ENCODE measurements at regions not wholly inside any gene's neighbourhood (a gene's known extent, or its start where the extent isn't known, plus 50 kb on each side); places are given as distances from the start of the nearest gene placed in this dataset.
A peak's percentile ranks its signal among the peaks of the same experiment; 100 is the strongest.

GRCh38 chr16:26905336-26905735 lies 161.4 kb upstream of the C16orf82 start:
- no peak for DNase-seq

DNA sequence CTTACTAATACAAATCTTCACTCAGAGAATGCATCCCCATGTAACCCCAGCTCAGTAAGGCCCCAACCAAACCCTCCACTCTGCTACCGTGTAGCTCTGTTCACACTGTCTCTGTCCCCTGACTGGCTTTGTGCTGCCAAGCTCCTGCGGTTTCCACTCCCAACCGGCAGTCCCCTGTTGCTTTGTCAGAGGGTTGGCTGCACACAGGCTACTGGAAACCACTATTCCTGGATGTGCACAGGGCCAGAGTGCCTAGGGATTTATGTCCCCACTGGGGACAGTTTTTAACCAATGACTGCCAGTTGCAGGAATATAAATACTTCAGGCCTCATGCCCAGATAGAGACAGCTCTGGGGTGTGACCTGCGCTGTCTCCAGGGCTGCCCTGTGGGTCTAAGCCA lies 157.1 kb upstream of the C16orf82 start:
- DNase-seq = no peak

- DNase-seq = no peak
Measured at GRCh38 chr16:26911436-26911835, 155.3 kb upstream of the C16orf82 start.

DNA sequence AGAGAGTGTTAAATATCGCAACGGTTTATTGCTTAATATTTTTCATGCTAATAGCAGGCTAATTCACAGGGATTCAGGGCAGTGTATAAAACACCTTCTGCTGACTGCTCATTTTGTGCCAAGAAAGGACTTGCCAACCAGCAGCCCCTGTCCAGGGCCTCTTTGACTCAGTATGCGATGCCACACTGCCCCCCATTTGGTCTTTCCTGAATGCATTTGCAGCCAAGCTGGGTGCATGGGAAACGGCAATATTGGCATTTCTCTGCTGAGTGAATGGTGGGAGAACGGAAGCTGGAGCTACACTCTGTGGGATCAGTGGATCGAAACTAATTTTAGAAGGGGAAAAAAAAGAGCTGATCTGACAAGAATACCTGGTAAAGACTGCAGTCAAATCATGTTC lies 152.9 kb upstream of the C16orf82 start:
- DNase-seq = peak in 1 of 14 donors; percentile 6

GRCh38 chr16:26930786-26931581 lies 135.7 kb upstream of the C16orf82 start:
- no peak for DNase-seq

DNA sequence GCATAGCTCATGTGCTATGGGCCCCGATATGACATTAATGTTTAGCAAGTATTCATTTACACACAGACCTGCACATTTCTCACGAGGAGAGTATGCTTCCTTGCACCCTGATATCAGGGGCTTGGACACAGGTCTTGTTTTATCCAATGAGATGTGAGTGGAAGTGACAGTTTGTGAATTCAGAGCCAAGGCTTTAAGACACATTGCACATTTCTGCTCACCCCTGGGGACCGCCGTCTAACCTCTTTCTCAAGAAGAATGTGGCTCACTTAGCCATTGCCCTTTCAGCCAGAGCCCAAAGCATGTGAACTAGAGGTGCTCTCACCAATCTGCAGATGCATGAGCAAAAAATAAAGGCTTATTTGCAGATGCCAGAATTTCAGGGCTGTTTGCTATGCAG lies 116.1 kb upstream of the C16orf82 start:
- no peak for DNase-seq

DNA sequence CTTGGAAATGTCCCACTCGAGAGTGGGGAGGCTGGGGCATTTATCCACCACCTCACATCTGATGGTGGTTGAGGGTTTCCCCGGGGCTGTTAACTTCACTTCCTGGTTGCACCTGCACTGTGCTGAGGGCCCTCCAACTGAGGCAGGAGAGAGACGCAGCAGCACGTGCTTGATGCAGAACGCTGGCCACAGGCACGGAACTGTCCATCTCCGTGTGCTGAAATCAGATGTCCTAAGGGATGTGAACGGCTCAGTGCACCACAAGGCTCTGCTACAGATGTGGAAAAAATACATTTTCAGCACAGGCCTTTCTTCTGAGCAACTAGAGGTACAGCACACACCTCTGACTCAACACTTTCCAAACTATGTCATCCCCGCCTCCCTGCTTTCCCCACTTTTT lies 114.8 kb upstream of the C16orf82 start:
- DNase-seq = no peak

GRCh38 chr16:26952411-26952810 lies 114.3 kb upstream of the C16orf82 start:
- DNase-seq = no peak

GRCh38 chr16:26957283-26957859 lies 109.4 kb upstream of the C16orf82 start:
- DNase-seq = no peak

GRCh38 chr16:26959416-26960009 lies 107.2 kb upstream of the C16orf82 start:
- DNase-seq = no peak

GRCh38 chr16:26961459-26961858 lies 105.3 kb upstream of the C16orf82 start:
- no peak for DNase-seq

DNA sequence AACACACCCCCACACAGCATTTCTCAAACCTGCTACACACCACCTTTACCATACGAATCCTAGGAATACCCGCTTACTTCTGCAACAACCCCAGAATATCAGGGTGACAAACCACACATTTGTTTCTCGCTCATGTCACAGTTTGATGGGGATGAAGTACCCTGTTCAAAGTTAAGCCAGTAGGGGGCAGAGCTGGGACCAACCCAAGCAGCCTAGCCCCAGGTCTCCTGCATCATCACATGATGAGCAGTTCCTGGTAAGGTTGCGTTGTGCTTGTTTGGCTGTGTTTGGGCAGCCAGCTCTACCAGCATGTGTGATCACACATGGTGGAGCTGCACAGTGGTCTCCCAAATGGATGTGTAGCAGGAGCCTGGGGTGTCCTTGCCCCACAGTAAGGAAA lies 103.6 kb upstream of the C16orf82 start:
- no peak for DNase-seq

DNA sequence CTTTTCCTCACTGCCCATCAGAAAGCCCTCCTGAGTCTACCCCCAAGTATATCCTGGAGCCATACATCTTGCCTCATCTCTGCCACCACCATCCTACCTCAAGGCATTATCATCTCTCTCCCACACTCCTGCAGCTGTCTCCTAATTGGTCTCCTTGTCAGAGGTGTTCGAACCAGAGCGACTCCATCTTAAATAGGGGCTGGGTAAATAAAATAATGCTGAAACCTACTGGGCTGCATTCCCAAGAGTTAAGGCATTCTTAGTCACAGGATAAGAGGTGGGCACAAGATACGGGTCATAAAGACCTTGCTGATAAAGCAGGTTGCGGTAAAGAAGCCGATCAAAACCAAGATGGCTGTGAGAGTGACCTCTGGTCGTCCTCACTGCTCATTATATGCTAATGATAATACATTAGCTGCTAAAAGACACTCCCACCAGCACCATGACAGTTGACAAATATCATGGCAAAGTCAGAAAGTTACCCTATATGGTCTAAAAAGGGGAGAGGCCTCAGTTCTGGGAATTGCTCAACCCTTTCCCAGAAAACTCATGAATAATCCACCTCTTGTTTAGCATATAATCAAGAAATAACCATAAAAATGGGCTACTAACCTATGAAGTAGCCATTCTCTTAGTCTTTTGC lies 97.0 kb upstream of the C16orf82 start:
- DNase-seq = no peak

DNA sequence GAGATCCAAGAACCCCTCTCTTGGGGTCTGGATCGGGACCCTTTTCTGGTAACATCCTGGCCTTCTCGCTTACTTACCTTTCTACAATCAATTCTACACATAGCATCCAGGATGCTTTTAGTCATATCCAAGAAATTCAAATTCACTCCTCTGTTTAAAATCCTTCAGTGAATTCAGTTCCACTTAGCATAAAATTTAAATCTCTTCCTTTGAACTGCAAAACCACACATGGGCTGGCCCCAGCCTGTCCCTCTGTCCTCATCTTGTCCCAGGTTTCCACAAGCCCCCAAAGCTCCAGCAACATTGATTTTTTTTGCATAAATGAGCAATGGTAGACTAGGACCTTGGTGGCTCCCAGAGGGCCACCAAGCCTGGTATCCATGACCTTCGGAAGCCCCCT lies 96.4 kb upstream of the C16orf82 start:
- DNase-seq = no peak

DNA sequence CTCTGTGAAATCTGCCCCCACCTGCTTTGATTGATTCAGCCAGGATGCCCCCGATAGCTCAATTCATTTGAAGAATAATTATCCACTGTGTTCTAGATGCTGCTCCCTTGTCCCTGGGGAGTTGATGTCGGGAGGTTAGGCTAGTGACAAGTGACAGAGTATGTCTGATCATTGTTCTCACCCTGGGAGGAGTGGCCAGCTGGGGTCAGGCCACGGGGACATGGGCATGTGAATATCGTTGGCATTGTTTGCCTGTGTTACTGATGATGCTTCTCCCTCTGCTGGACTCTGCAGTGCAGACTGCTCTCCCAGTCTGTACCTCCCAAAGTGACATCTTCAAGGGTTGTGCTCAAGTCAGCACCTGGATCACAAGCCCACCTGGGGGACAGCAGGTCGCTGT lies 89.9 kb upstream of the C16orf82 start:
- DNase-seq = peak in 2 of 14 donors; percentile 2 to 12

GRCh38 chr16:26981266-26981938 lies 85.3 kb upstream of the C16orf82 start:
- no peak for DNase-seq

- no peak for DNase-seq
Measured at GRCh38 chr16:26982422-26982821, 84.3 kb upstream of the C16orf82 start.

GRCh38 chr16:26983426-26983825 lies 83.3 kb upstream of the C16orf82 start:
- DNase-seq = no peak

GRCh38 chr16:26985100-26986065 lies 81.3 kb upstream of the C16orf82 start:
- no peak for DNase-seq

- no peak for DNase-seq
Measured at GRCh38 chr16:26987597-26988010, 79.1 kb upstream of the C16orf82 start.

GRCh38 chr16:26988186-26988585 lies 78.5 kb upstream of the C16orf82 start:
- DNase-seq = no peak
